Suprapubic skin (tissue), 4 donors: ENCODE measurements at regions not wholly inside any gene's neighbourhood (a gene's known extent, or its start where the extent isn't known, plus 50 kb on each side); places are given as distances from the start of the nearest gene placed in this dataset.

Source experiments
- DNase-seq, 2 donors: peaks; one replicate each; pipeline ENCODE4 v3.0.0-alpha.2; 2019; ENCODE audit warnings: low spot score in 2 of 2
- H3K27ac ChIP-seq: fragments of 200-600 bp; sonication (generic); one replicate; pipeline ENCODE4 v1.5.1; 2019
- H3K27me3 ChIP-seq: fragments of 200-600 bp; sonication (generic); one replicate; pipeline ENCODE4 v1.5.1; 2019
- H3K36me3 ChIP-seq: fragments of 200-600 bp; sonication (generic); one replicate; pipeline ENCODE4 v1.5.1; 2019
- H3K4me1 ChIP-seq: fragments of 200-600 bp; sonication (generic); one replicate; pipeline ENCODE4 v1.5.1; 2019
- H3K4me3 ChIP-seq: fragments of 200-600 bp; sonication (generic); one replicate; pipeline ENCODE4 v1.5.1; 2019; ENCODE audit warnings: mild to moderate bottlenecking
- H3K9me3 ChIP-seq: fragments of 200-600 bp; sonication (generic); one replicate; pipeline ENCODE4 v1.5.1; 2019
- EP300 ChIP-seq: sonication (generic); formaldehyde crosslinking; IDR thresholded peaks from one replicate; pipeline ENCODE4 v1.6.1; 2017; ENCODE audit warnings: antibody characterized with exemption
- POLR2A ChIP-seq, 2 donors: fragments of 450-650 bp; IDR thresholded peaks; one replicate each; pipeline ENCODE4 v1.6.1; 2017; ENCODE audit warnings: antibody characterized with exemption in 2 of 2, mild to moderate bottlenecking in 2 of 2, moderate library complexity in 2 of 2
- POLR2AphosphoS5 ChIP-seq, 3 donors: sonication (generic); formaldehyde crosslinking; IDR thresholded peaks; one replicate each; pipeline ENCODE4 v1.6.1; 2017; ENCODE audit warnings: antibody characterized with exemption in 3 of 3
- WGBS: methylation state at CpG from one replicate; pipeline ENCODE4 v1.1.5; 2018; 5-methylcytosine and 5-hydroxymethylcytosine counted together
- TF ChIP-seq, protein P1 (sequence below), 2 donors: fragments of 200-600 bp in 1 of 2; fragments of 450-650 bp in 1 of 2; sonication (generic) in 1 of 2; IDR thresholded peaks; one replicate each; pipeline ENCODE4 v1.5.1; 2016 to 2019; ENCODE audit warnings: antibody characterized with exemption in 2 of 2, mild to moderate bottlenecking in 1 of 2, moderate library complexity in 1 of 2

DNA sequence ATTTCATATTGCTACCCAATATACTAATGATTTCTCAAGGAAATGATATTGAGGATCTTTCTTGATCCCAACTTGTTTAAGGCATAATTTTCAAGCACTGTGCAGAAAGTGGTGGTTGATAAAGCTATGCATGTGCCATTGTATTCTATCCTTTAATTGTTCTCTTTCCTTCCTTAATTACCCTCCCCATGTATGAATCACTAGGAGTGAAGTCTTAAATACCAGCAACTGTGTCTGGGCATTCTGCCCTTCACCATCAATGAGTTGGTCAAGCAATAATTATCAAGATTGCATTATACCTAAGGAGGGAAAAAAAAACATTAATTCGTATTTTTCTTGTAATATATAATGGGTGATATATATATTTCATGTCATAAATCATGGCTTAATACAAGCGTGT lies 111.8 kb upstream of the FRMPD4 start:
- no peaks in the 10 kb centered on the region for H3K9me3 ChIP-seq
- DNase-seq, result no peak
- TF ChIP-seq EP300, result no peak
- no peak for TF ChIP-seq POLR2AphosphoS5 (IDR thresholded peaks at IDR 0.05)
- TF ChIP-seq, protein P1, sequence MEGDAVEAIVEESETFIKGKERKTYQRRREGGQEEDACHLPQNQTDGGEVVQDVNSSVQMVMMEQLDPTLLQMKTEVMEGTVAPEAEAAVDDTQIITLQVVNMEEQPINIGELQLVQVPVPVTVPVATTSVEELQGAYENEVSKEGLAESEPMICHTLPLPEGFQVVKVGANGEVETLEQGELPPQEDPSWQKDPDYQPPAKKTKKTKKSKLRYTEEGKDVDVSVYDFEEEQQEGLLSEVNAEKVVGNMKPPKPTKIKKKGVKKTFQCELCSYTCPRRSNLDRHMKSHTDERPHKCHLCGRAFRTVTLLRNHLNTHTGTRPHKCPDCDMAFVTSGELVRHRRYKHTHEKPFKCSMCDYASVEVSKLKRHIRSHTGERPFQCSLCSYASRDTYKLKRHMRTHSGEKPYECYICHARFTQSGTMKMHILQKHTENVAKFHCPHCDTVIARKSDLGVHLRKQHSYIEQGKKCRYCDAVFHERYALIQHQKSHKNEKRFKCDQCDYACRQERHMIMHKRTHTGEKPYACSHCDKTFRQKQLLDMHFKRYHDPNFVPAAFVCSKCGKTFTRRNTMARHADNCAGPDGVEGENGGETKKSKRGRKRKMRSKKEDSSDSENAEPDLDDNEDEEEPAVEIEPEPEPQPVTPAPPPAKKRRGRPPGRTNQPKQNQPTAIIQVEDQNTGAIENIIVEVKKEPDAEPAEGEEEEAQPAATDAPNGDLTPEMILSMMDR (IDR thresholded peaks at IDR 0.05), result no peak
- no peak for TF ChIP-seq POLR2A (IDR thresholded peaks at IDR 0.05)

DNA sequence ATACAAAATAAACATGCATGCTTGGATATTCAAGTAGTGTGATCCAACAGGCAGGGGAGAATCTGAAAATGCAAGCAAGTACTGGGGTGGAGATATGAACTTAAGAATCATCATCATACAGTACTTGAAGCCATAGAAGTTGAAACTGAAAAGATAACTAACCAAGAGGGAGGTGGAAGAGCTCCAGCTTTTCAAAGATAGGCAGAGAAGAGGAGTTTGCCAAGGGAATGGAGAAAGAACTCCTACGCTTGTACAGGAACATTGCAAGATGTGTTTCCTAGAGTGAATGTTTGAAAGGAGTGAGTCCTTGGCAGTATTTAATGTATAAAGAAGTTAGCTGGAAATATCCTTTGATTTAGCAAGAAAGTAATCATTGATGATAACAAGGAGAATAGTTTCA lies 106.2 kb upstream of the FRMPD4 start:
- TF ChIP-seq, protein P1 (IDR thresholded peaks at IDR 0.05), result no peak
- TF ChIP-seq EP300, result no peak
- no peak for TF ChIP-seq POLR2A (IDR thresholded peaks at IDR 0.05)
- no peak for TF ChIP-seq POLR2AphosphoS5 (IDR thresholded peaks at IDR 0.05)
- WGBS, result 80% methylated on average over 1 of the region's 1 CpG
- no peak overlapping the region for H3K4me3 ChIP-seq

More for the DNA sequence above, 111.8 kb upstream of the FRMPD4 start:
- Histone ChIP-seq H3K4me1 (no peaks in the 10 kb centered on the region), H3K4me3 (no peak overlapping the region), H3K36me3 (no peaks in the 10 kb centered on the region), H3K27me3 (no peaks in the 10 kb centered on the region), H3K27ac (no peak overlapping the region)
- whole genome bisulfite sequencing, result 58% methylated on average over 2 of the region's 2 CpGs

DNA sequence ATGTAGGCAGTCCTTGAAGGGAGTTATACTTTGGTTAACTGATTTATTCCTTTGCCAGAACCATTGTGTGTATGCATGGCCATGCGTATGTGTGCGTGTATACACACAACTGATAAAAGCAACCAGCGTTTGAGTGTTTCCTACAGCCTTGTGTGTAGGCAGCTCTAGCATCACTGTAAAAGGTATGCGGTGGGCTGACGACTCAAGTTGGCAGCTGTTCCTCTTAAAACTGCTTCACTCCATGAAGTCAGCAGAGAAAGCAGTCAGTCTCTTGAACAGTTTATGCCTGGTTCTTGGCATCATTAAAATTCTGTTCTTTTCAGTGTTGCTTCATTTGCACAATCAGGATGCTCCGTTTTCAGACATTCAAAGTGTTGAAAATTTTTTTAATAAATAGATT lies 103.5 kb upstream of the FRMPD4 start:
- Histone ChIP-seq H3K36me3 (no peaks in the 10 kb centered on the region), H3K4me1 (no peaks in the 10 kb centered on the region), H3K4me3 (no peak overlapping the region), H3K9me3 (no peaks in the 10 kb centered on the region), H3K27ac (no peak overlapping the region), H3K27me3 (no peaks in the 10 kb centered on the region)
- TF ChIP-seq POLR2A (IDR thresholded peaks at IDR 0.05), result no peak
- TF ChIP-seq EP300, result no peak
- no peak for TF ChIP-seq POLR2AphosphoS5 (IDR thresholded peaks at IDR 0.05)
- TF ChIP-seq, protein P1 (IDR thresholded peaks at IDR 0.05), result no peak
- WGBS, result 75% methylated on average over 6 of the region's 6 CpGs
- DNase-seq, result no peak

More for the DNA sequence above, 106.2 kb upstream of the FRMPD4 start:
- DNase-seq, result no peak
- Histone ChIP-seq H3K4me1 (no peaks in the 10 kb centered on the region), H3K27me3 (no peaks in the 10 kb centered on the region), H3K36me3 (no peaks in the 10 kb centered on the region), H3K27ac (no peak overlapping the region), H3K9me3 (no peaks in the 10 kb centered on the region)

DNA sequence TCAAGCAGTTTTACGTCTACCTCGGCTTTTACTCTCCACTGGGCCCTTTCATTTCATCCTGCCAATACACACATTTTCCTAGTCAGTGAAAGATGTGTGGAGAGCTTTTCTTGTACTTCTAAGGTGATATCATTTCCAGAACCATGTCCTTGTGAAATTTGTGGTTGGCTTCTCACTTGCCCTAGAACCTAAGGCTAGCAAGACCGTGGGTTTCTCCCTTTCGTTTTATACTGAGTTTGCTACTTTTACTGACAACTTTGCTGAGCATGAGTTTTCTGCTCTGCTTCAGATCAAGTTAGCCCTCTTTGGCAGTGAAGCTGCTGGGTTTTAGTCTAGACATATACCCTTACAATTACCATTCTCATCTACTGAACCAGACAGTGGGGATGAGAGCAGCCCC lies 95.7 kb upstream of the FRMPD4 start:
- TF ChIP-seq POLR2A (IDR thresholded peaks at IDR 0.05), result no peak
- TF ChIP-seq, protein P1 (IDR thresholded peaks at IDR 0.05), result no peak
- no peak for TF ChIP-seq POLR2AphosphoS5 (IDR thresholded peaks at IDR 0.05)
- no peak for TF ChIP-seq EP300
- whole genome bisulfite sequencing, result 77% methylated on average over 4 of the region's 4 CpGs
- no peaks in the 10 kb centered on the region for H3K9me3 ChIP-seq
- H3K4me3 ChIP-seq, result no peak overlapping the region
- no peaks in the 10 kb centered on the region for H3K36me3 ChIP-seq
- no peaks in the 10 kb centered on the region for H3K27me3 ChIP-seq
- no peaks in the 10 kb centered on the region for H3K4me1 ChIP-seq
- no peak for DNase-seq
- H3K27ac ChIP-seq, result no peak overlapping the region

DNA sequence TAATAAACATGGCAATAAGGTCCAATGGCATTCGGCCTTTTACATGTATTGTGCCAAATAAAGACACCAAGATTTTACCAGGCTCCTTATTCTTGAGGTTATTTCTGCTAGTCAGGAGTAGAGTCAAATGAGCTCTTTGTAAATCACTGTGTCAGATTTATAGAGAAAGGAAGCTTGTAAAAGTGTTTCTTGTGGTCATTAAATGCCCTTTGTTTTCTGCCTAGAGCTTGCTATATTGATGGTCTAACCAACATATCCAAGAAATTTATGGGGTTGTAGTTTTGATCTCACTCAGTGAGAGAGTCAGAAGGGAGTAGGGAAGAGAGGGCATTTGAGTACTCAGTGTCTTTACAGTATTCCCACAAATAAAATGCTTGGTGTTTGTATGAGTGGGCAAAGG lies 86.2 kb upstream of the FRMPD4 start:
- 34% methylated on average over 1 of the region's 1 CpG for WGBS
- no peak overlapping the region for H3K27ac ChIP-seq
- TF ChIP-seq POLR2A (IDR thresholded peaks at IDR 0.05) (no peak), POLR2AphosphoS5 (IDR thresholded peaks at IDR 0.05) (no peak), EP300 (no peak)
- TF ChIP-seq, protein P1 (IDR thresholded peaks at IDR 0.05), result no peak

More for the DNA sequence above, 86.2 kb upstream of the FRMPD4 start:
- H3K4me3 ChIP-seq, result no peak overlapping the region
- H3K27me3 ChIP-seq, result no peaks in the 10 kb centered on the region
- H3K9me3 ChIP-seq, result no peaks in the 10 kb centered on the region
- H3K36me3 ChIP-seq, result no peaks in the 10 kb centered on the region
- no peak for DNase-seq
- no peaks in the 10 kb centered on the region for H3K4me1 ChIP-seq
